Choroid plexus epithelial cell (primary cell): ENCODE measurements at regions not wholly inside any gene's neighbourhood (a gene's known extent, or its start where the extent isn't known, plus 50 kb on each side); places are given as distances from the start of the nearest gene placed in this dataset.

Experiments used
- DNase-seq: peaks from one replicate; pipeline ENCODE4 v3.0.0-alpha.2; 2010; ENCODE audit warnings: low read depth
- H3K4me3 ChIP-seq: 2 replicates; pipeline ENCODE4 v1.5.1; 2011; ENCODE audit warnings: low read depth, mild to moderate bottlenecking, control low read depth, low read length, moderate library complexity
- TF ChIP-seq, protein P1 (sequence below): conservative IDR thresholded peaks from 2 replicates; pipeline ENCODE4 v1.5.1; 2011; ENCODE audit warnings: low read depth, mild to moderate bottlenecking, control low read depth, inconsistent platforms, low read length, moderate library complexity

DNA sequence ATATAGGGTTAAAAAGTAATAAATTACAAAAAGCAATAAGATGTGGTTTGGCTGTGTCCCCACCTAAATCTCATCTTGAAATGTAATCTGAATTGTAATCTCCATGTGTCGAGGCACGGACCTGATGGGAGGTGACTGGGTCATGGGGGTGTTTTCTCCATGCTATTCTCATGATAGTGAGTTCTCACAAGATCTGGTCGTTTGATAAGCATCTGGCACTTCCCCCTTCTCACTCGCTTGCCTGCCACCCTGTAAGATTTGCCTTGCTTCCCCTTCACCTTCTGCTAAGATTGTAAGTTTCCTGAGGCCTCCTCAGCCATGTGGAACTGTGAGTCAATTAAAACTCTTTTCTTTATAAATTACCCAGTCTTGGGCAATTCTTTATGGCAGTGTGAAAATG, 577.4 kb downstream of the TBC1D4 start:
- DNase-seq, result no peak
- TF ChIP-seq, protein P1, sequence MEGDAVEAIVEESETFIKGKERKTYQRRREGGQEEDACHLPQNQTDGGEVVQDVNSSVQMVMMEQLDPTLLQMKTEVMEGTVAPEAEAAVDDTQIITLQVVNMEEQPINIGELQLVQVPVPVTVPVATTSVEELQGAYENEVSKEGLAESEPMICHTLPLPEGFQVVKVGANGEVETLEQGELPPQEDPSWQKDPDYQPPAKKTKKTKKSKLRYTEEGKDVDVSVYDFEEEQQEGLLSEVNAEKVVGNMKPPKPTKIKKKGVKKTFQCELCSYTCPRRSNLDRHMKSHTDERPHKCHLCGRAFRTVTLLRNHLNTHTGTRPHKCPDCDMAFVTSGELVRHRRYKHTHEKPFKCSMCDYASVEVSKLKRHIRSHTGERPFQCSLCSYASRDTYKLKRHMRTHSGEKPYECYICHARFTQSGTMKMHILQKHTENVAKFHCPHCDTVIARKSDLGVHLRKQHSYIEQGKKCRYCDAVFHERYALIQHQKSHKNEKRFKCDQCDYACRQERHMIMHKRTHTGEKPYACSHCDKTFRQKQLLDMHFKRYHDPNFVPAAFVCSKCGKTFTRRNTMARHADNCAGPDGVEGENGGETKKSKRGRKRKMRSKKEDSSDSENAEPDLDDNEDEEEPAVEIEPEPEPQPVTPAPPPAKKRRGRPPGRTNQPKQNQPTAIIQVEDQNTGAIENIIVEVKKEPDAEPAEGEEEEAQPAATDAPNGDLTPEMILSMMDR, result no peak
- no peak overlapping the region for H3K4me3 ChIP-seq

DNA sequence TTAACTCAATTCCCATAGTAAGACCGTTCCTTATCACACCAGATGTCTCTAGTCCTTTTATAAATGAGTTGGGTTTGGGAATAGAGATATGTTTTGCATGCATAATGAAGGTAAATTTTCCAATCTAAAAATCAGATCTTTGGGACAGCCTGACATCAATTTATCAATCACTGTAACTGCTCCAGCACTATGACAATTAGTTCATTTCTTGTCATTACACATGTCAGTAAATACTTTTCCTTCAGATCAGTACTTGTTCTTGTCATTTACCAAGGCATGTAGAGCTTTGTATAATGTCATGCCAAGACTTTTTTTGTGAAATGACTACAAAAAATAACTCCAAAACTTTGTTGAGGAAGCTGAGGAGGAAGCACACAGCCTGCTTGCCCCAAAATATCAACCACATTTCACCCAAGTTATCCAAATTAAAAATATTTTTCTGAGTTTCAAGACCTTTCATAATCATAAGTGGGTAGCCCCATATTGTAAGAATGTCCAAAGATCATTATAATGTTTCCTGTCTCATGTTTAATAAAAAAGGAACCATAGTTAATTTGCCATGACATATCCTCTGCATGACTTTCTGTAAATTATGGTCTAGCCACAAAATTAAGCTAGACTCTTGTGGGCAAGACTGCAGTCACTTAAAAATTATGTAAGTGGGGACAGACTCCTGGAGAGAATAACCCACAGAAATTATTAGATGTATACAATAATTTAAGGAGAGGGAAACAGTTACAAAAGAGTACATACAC, 586.8 kb downstream of the TBC1D4 start:
- no peak for DNase-seq
- TF ChIP-seq, protein P1, result no peak
- no peak overlapping the region for H3K4me3 ChIP-seq

GRCh38 chr13:74892096-74892495, 589.9 kb downstream of the TBC1D4 start:
- DNase-seq, result peak; percentile 27
- no peak overlapping the region for H3K4me3 ChIP-seq
- TF ChIP-seq, protein P1, result no peak

- no peak overlapping the region for H3K4me3 ChIP-seq
- TF ChIP-seq, protein P1, result no peak
- peak; percentile 81 for DNase-seq
Measured at GRCh38 chr13:74891610-74892009, 590.4 kb downstream of the TBC1D4 start.

DNA sequence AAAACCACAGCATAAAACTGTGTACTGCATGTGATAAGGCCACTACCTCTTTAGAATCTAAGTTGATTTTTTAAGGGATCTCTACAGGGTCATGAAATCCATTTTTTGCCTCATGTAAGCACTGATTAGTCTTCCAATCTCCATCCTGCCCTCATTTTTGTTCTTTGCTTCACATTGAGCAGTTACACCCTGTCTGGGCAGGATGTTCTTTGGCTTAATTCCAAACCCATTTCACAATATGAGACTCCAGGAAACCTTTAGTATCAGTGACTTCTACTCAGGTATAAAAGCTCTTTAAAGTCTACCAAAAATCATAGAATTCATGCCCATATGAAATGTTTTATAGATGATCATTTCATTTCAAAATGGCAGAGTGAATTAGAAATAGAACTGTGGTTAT, 592.6 kb downstream of the TBC1D4 start:
- TF ChIP-seq, protein P1, result no peak
- no peak overlapping the region for H3K4me3 ChIP-seq
- peak; percentile 61 for DNase-seq

DNA sequence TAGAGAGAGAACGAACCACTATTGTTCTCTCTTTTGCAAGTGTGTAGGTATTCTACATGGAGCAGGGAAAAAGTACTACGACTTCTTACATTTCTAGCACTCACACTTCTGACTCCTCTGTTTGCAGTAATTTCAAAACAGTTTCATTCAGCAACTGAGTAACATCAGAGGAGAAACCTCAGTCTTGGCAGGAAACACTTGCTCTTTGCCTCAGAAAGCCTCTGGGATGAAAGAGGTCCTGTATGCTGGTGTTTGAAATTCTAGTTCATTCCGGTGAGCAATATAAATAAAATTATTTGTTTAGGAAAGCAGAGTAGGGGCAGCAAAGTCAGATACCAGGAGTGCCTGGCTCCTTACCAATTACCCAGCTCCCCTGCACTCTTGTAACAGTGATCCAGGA, 595.5 kb downstream of the TBC1D4 start:
- no peak overlapping the region for H3K4me3 ChIP-seq
- peak; percentile 76 for DNase-seq
- TF ChIP-seq, protein P1, result no peak

GRCh38 chr13:74883834-74884233, 598.1 kb downstream of the TBC1D4 start:
- no peak overlapping the region for H3K4me3 ChIP-seq
- DNase-seq, result peak; percentile 72
- TF ChIP-seq, protein P1, result peak; percentile 54
